Peyer's patch (tissue), 4 donors: ENCODE measurements at regions not wholly inside any gene's neighbourhood (a gene's known extent, or its start where the extent isn't known, plus 50 kb on each side); places are given as distances from the start of the nearest gene placed in this dataset.

Source experiments
- POLR2A ChIP-seq, 2 donors: fragments of 450-650 bp; IDR thresholded peaks; one replicate each; pipeline ENCODE4 v1.5.1; 2017; ENCODE audit warnings: antibody characterized with exemption in 2 of 2, mild to moderate bottlenecking in 2 of 2, moderate library complexity in 2 of 2
- TF ChIP-seq, protein P1 (sequence below), 6 experiments: fragments of 450-650 bp in 4 of 6; fragments of 200-600 bp in 2 of 6; sonication (generic) in 1 of 6; IDR thresholded peaks; one replicate each; pipeline ENCODE4 v1.5.1; 2017 to 2019; ENCODE audit warnings: antibody characterized with exemption in 6 of 6, mild to moderate bottlenecking in 3 of 6, moderate library complexity in 1 of 6

DNA sequence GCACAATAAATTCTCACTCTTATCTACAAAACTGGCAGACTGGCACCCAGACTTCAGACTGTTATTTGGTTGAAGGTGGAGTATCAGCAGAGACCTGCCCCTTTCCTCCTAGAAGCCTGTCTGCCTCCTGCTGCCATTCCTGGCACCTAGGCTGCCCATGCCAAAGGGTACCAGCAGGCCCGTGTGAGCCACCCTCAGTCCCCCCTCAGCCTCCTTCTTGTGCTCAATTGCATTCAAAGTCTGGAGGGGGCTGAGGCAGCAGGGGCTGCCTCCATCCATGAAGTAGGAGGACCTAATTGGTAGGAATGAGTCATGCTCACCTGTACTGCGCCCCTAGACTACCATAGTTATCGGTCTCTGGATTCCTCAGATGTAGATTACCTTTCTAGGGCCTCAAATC, 440.9 kb upstream of the GRM3 start:
- TF ChIP-seq, protein P1, sequence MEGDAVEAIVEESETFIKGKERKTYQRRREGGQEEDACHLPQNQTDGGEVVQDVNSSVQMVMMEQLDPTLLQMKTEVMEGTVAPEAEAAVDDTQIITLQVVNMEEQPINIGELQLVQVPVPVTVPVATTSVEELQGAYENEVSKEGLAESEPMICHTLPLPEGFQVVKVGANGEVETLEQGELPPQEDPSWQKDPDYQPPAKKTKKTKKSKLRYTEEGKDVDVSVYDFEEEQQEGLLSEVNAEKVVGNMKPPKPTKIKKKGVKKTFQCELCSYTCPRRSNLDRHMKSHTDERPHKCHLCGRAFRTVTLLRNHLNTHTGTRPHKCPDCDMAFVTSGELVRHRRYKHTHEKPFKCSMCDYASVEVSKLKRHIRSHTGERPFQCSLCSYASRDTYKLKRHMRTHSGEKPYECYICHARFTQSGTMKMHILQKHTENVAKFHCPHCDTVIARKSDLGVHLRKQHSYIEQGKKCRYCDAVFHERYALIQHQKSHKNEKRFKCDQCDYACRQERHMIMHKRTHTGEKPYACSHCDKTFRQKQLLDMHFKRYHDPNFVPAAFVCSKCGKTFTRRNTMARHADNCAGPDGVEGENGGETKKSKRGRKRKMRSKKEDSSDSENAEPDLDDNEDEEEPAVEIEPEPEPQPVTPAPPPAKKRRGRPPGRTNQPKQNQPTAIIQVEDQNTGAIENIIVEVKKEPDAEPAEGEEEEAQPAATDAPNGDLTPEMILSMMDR (IDR thresholded peaks at IDR 0.05), result no peak
- TF ChIP-seq POLR2A (IDR thresholded peaks at IDR 0.05), result no peak
